K562 (cell line): ENCODE measurements at regions not wholly inside any gene's neighbourhood (a gene's known extent, or its start where the extent isn't known, plus 50 kb on each side); places are given as distances from the start of the nearest gene placed in this dataset.

Source experiments
- ATAC-seq: fragments of 200-7000 bp; cut with Tn5 transposase; 3 replicates; pipeline ENCODE4 v1.9.1; 2020; ENCODE audit warnings: moderate library complexity
- BruUV-seq: library from RNA; stranded (reverse); fragments of 400-500 nt; replicated peaks from 2 replicates; lab custom pipeline; 2021; lab: Mats Ljungman, UMichigan
- CTCF ChIA-PET: fragments of 300-600 bp; formaldehyde crosslinking; extraction: SDS; loops from one replicate; lab custom pipeline; 2021; ENCODE audit warnings: low intra/inter-chr PET ratio; lab: Yijun Ruan, JAX
- POLR2A ChIA-PET: fragments of 300-600, 350-650 bp; sonication (Branson Sonifier 250); formaldehyde crosslinking; extraction: SDS; loops from one replicate; lab custom pipeline; 2021; ENCODE audit warnings: antibody characterized with exemption, inconsistent platforms; lab: Yijun Ruan, JAX
- DNase-seq, 4 experiments: peaks; one replicate each; pipeline versions ENCODE4 v3.0.0 to v3.0.0-alpha.2; 2011 to 2018; ENCODE audit warnings: low spot score in 3 of 4, mixed read lengths in 3 of 4; ENCODE audit errors: extremely low read depth in 1 of 4
- FAIRE-seq: peaks from 2 replicates; lab custom pipeline; 2011; peaks lifted over from hg19 to GRCh38; lab: Jason Lieb, UNC
- H2AFZ ChIP-seq: 2 replicates; pipeline ENCODE4 v1.6.0; 2011; ENCODE audit warnings: low read depth, low read length, control low read depth, inconsistent platforms
- H3K27ac ChIP-seq: fragments of 200-600 bp; 3 replicates; pipeline ENCODE4 v1.8.0; 2011; ENCODE audit warnings: low read depth, mild to moderate bottlenecking, control low read depth, inconsistent platforms, low read length, moderate library complexity, mixed read lengths; ENCODE audit errors: extremely low read depth
- H3K27me3 ChIP-seq, 2 experiments: fragments of 300-600 bp in 1 of 2; 2 replicates in 1 of 2; 3 replicates in 1 of 2; pipeline versions ENCODE4 v1.6.0 to v1.8.0; 2011; ENCODE audit warnings: inconsistent platforms in 2 of 2, low read length in 2 of 2, mild to moderate bottlenecking in 1 of 2, mixed read lengths in 1 of 2, moderate library complexity in 1 of 2; ENCODE audit not compliant: control insufficient read depth in 2 of 2, insufficient read depth in 2 of 2
- H3K36me3 ChIP-seq: fragments of 300-600 bp; 3 replicates; pipeline ENCODE4 v1.8.0; 2011; ENCODE audit warnings: mild to moderate bottlenecking, low read length, inconsistent platforms; ENCODE audit not compliant: control insufficient read depth, insufficient read depth
- H3K4me1 ChIP-seq, 2 experiments: fragments of 200-600 bp in 1 of 2; replicated peaks in 1 of 2; 2 replicates in 1 of 2; 3 replicates in 1 of 2; pipeline versions ENCODE4 v1.5.1 to v1.8.0; 2011; ENCODE audit warnings: inconsistent platforms in 2 of 2, low read length in 2 of 2, mild to moderate bottlenecking in 1 of 2, mixed read lengths in 1 of 2, moderate library complexity in 1 of 2; ENCODE audit not compliant: control insufficient read depth in 2 of 2, insufficient read depth in 2 of 2
- H3K4me2 ChIP-seq: 2 replicates; pipeline ENCODE4 v1.6.1; 2011; ENCODE audit warnings: low read length, control low read depth, inconsistent platforms, mixed read lengths; ENCODE audit not compliant: insufficient read depth
- H3K4me3 ChIP-seq: fragments of 200-600 bp; sonication (generic), shearing (Covaris generic); 2 replicates; pipeline ENCODE4 v1.5.1; 2016; ENCODE audit warnings: control low read depth, inconsistent platforms
- H3K79me2 ChIP-seq: fragments of 200-600 bp; 3 replicates; pipeline ENCODE4 v1.8.0; 2011; ENCODE audit warnings: low read length, inconsistent platforms; ENCODE audit not compliant: control insufficient read depth, insufficient read depth
- H3K9ac ChIP-seq, 2 experiments: 2 replicates each; pipeline versions ENCODE4 v1.6.0 to v1.6.1; 2011; ENCODE audit warnings: low read depth in 2 of 2, low read length in 2 of 2, control low read depth in 1 of 2, inconsistent platforms in 1 of 2, mild to moderate bottlenecking in 1 of 2, mixed read lengths in 1 of 2; ENCODE audit not compliant: insufficient read depth in 1 of 2
- H3K9me1 ChIP-seq: one replicate; pipeline ENCODE4 v1.6.0; 2011; ENCODE audit warnings: inconsistent platforms, mild to moderate bottlenecking, low read length, moderate library complexity; ENCODE audit not compliant: control insufficient read depth, insufficient read depth
- H3K9me3 ChIP-seq: replicated peaks from 2 replicates; pipeline ENCODE4 v1.5.1; 2011; ENCODE audit warnings: low read depth, low read length, inconsistent platforms; ENCODE audit not compliant: control insufficient read depth, insufficient read depth
- H4K20me1 ChIP-seq: replicated peaks from 2 replicates; pipeline ENCODE4 v1.6.1; 2011; ENCODE audit warnings: low read length, inconsistent platforms, mixed read lengths; ENCODE audit not compliant: control insufficient read depth, insufficient read depth
- CSDE1 ChIP-seq, 2 experiments: fragments of 450-650 bp; IDR thresholded peaks; 2 replicates each; pipeline ENCODE4 v1.6.1; 2016; ENCODE audit warnings: mild to moderate bottlenecking in 1 of 2
- ETS2 ChIP-seq: IDR thresholded peaks from 2 replicates; pipeline ENCODE4 v1.6.1; 2016; ENCODE audit warnings: borderline replicate concordance, missing genetic modification characterization, mild to moderate bottlenecking, moderate library complexity, missing compliant biosample characterization; ENCODE audit not compliant: poor library complexity, severe bottlenecking
- GTF2E2 ChIP-seq: fragments of 200-800 bp; sonication (Bioruptor generic); IDR thresholded peaks from 2 replicates; pipeline ENCODE4 v1.6.1; 2016; ENCODE audit warnings: missing genetic modification characterization, missing compliant biosample characterization
- HMGN3 ChIP-seq: IDR thresholded peaks from 2 replicates; pipeline ENCODE4 v1.6.1; 2011; ENCODE audit warnings: borderline replicate concordance, low read depth, mild to moderate bottlenecking, mixed read lengths, low read length; ENCODE audit not compliant: insufficient read length; ENCODE audit errors: extremely low read depth
- SP1 ChIP-seq: sonication (generic); formaldehyde crosslinking; IDR thresholded peaks from 2 replicates; pipeline ENCODE4 v1.8.1; 2022; ENCODE audit warnings: mild to moderate bottlenecking, missing genetic modification reagents
- TBL1XR1 ChIP-seq, 2 experiments: IDR thresholded peaks; 2 replicates each; pipeline ENCODE4 v1.6.1; 2012; ENCODE audit warnings: improper control_type of control experiment in 2 of 2, low read length in 2 of 2, mild to moderate bottlenecking in 1 of 2
- TBP ChIP-seq: optimal IDR thresholded peaks from 2 replicates; pipeline ENCODE3; 2011; ENCODE audit warnings: low read depth, low read length, improper control_type of control experiment
- ZNF586 ChIP-seq: fragments of 450-650 bp; formaldehyde crosslinking; conservative IDR thresholded peaks from 2 replicates; pipeline ENCODE4 v1.4.0; 2020; ENCODE audit warnings: mild to moderate bottlenecking, moderate library complexity
- ZNF766 ChIP-seq: fragments of 200-800 bp; sonication (Bioruptor generic); conservative IDR thresholded peaks from 2 replicates; pipeline ENCODE4 v1.6.1; 2016; ENCODE audit warnings: missing genetic modification characterization, missing compliant biosample characterization
- WGBS: fragments of 100-300 bp; shearing (Covaris generic); methylation state at CpG from one replicate; pipeline ENCODE4 v1.1.6; 2016; ENCODE audit warnings: low coverage, mixed read lengths; ENCODE audit not compliant: insufficient coverage; ENCODE audit errors: missing lambda C conversion rate; 5-methylcytosine and 5-hydroxymethylcytosine counted together
- in situ Hi-C: fragments of 300-500 bp; cut with MboI; formaldehyde crosslinking; loops from 4 replicates; pipeline ENCODE4 v1.15.0; 2018; ENCODE audit warnings: inconsistent platforms, mixed read lengths
- intact Hi-C: fragments of 100-400 bp; cut with micrococcal nuclease; formaldehyde crosslinking; loops from 2 replicates; pipeline ENCODE4 v1.14.2; 2022
- TF ChIP-seq, protein P1 (sequence below): fragments of 250-450 bp; sonication (Bioruptor Pico); IDR thresholded peaks from 2 replicates; pipeline ENCODE4 v1.8.0; 2021; ENCODE audit warnings: mild to moderate bottlenecking, moderate library complexity
- TF ChIP-seq, protein P2 (sequence below), 2 experiments: fragments of 450-650 bp; conservative IDR thresholded peaks; 2 replicates each; pipeline ENCODE4 v1.6.1; 2017; ENCODE audit warnings: mild to moderate bottlenecking in 2 of 2, moderate library complexity in 2 of 2
- TF ChIP-seq, protein P3 (sequence below): sonication (generic); formaldehyde crosslinking; IDR thresholded peaks from 2 replicates; pipeline ENCODE4 v1.5.0; 2020; ENCODE audit warnings: missing genetic modification reagents
- TF ChIP-seq, protein P4 (sequence below): sonication (generic); formaldehyde crosslinking; IDR thresholded peaks from 2 replicates; pipeline ENCODE4 v1.8.1; 2023; ENCODE audit warnings: missing genetic modification reagents, mild to moderate bottlenecking, borderline replicate concordance

DNA sequence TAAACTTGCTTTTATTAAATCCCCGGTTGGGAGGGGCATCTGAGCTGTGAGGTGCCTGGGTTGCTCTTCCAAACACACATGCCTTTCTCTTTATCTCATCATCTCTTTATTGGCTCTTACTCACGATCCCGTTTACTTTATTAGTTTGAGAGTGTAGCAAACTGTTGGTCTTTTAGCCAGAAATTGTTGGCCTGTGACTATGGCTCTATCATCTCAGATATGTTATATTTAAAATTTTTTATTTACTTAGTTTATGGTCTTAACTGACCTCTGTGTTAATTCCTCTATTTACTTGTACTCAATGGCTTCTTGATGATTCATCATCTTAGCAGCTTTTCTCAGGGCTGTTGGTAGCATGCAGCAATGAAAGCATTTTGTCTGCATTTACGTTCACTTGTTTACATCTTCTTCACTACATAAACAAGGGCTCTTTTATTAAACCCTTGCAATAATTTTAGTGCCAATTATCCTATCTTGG, 408.4 kb downstream of the HRH4 start:
- intact Hi-C loops: no loop called here
- TF ChIP-seq CSDE1 (IDR thresholded peaks at IDR 0.05): no peak
- no peak for TF ChIP-seq TBL1XR1 (IDR thresholded peaks at IDR 0.05; ENCODE audit: low read length in 2 of 2)
- TF ChIP-seq, protein P1, sequence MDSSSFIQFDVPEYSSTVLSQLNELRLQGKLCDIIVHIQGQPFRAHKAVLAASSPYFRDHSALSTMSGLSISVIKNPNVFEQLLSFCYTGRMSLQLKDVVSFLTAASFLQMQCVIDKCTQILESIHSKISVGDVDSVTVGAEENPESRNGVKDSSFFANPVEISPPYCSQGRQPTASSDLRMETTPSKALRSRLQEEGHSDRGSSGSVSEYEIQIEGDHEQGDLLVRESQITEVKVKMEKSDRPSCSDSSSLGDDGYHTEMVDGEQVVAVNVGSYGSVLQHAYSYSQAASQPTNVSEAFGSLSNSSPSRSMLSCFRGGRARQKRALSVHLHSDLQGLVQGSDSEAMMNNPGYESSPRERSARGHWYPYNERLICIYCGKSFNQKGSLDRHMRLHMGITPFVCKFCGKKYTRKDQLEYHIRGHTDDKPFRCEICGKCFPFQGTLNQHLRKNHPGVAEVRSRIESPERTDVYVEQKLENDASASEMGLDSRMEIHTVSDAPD (CRISPR knock-in tag): no peak
- TF ChIP-seq GTF2E2: no peak
- TF ChIP-seq ZNF586 (CRISPR knock-in tag): no peak
- TF ChIP-seq HMGN3: no peak
- TF ChIP-seq, protein P2, sequence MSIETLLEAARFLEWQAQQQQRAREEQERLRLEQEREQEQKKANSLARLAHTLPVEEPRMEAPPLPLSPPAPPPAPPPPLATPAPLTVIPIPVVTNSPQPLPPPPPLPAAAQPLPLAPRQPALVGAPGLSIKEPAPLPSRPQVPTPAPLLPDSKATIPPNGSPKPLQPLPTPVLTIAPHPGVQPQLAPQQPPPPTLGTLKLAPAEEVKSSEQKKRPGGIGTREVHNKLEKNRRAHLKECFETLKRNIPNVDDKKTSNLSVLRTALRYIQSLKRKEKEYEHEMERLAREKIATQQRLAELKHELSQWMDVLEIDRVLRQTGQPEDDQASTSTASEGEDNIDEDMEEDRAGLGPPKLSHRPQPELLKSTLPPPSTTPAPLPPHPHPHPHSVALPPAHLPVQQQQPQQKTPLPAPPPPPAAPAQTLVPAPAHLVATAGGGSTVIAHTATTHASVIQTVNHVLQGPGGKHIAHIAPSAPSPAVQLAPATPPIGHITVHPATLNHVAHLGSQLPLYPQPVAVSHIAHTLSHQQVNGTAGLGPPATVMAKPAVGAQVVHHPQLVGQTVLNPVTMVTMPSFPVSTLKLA (conservative IDR thresholded peaks at IDR 0.05): no peak
- no peak for TF ChIP-seq SP1 (CRISPR knock-in tag)
- TF ChIP-seq, protein P3, sequence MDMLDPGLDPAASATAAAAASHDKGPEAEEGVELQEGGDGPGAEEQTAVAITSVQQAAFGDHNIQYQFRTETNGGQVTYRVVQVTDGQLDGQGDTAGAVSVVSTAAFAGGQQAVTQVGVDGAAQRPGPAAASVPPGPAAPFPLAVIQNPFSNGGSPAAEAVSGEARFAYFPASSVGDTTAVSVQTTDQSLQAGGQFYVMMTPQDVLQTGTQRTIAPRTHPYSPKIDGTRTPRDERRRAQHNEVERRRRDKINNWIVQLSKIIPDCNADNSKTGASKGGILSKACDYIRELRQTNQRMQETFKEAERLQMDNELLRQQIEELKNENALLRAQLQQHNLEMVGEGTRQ (CRISPR knock-in tag): no peak
- TF ChIP-seq, protein P4, sequence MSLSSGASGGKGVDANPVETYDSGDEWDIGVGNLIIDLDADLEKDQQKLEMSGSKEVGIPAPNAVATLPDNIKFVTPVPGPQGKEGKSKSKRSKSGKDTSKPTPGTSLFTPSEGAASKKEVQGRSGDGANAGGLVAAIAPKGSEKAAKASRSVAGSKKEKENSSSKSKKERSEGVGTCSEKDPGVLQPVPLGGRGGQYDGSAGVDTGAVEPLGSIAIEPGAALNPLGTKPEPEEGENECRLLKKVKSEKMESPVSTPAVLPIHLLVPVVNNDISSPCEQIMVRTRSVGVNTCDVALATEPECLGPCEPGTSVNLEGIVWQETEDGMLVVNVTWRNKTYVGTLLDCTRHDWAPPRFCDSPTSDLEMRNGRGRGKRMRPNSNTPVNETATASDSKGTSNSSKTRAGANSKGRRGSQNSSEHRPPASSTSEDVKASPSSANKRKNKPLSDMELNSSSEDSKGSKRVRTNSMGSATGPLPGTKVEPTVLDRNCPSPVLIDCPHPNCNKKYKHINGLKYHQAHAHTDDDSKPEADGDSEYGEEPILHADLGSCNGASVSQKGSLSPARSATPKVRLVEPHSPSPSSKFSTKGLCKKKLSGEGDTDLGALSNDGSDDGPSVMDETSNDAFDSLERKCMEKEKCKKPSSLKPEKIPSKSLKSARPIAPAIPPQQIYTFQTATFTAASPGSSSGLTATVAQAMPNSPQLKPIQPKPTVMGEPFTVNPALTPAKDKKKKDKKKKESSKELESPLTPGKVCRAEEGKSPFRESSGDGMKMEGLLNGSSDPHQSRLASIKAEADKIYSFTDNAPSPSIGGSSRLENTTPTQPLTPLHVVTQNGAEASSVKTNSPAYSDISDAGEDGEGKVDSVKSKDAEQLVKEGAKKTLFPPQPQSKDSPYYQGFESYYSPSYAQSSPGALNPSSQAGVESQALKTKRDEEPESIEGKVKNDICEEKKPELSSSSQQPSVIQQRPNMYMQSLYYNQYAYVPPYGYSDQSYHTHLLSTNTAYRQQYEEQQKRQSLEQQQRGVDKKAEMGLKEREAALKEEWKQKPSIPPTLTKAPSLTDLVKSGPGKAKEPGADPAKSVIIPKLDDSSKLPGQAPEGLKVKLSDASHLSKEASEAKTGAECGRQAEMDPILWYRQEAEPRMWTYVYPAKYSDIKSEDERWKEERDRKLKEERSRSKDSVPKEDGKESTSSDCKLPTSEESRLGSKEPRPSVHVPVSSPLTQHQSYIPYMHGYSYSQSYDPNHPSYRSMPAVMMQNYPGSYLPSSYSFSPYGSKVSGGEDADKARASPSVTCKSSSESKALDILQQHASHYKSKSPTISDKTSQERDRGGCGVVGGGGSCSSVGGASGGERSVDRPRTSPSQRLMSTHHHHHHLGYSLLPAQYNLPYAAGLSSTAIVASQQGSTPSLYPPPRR (CRISPR knock-in tag): no peak
- TF ChIP-seq ETS2 (tag): no peak
- no peak for TF ChIP-seq TBP
- TF ChIP-seq ZNF766 (CRISPR knock-in tag): no peak
- TF ChIP-seq, all 486 proteins: peak for 0

More for the DNA sequence above, 408.4 kb downstream of the HRH4 start:
- no TSS peak for BruUV-seq
- ATAC-seq (no peak), DNase-seq (no peak), FAIRE-seq (no peak)
- in situ Hi-C loops: no loop called here
- Histone ChIP-seq H3K36me3 (no peaks in the 10 kb centered on the region), H3K4me1 (no peaks in the 10 kb centered on the region), H3K79me2 (no peaks in the 10 kb centered on the region), H3K4me3 (no peak overlapping the region), H3K4me2 (no peak overlapping the region), H3K9me1 (no peaks in the 10 kb centered on the region), H3K27me3 (no peaks in the 10 kb centered on the region), H2AFZ (no peak overlapping the region), H3K9ac (no peak overlapping the region), H4K20me1 (no peaks in the 10 kb centered on the region), H3K9me3 (no peaks in the 10 kb centered on the region; the same call in 1 of the 2 replicates), H3K27ac (no peak overlapping the region)
- CTCF ChIA-PET: no interaction called here
- POLR2A ChIA-PET: no interaction called here
- WGBS: under 1% methylated on average over 4 of the region's 4 CpGs
